Adrenal gland (tissue), 9 donors: ENCODE measurements at regions not wholly inside any gene's neighbourhood (a gene's known extent, or its start where the extent isn't known, plus 50 kb on each side); places are given as distances from the start of the nearest gene placed in this dataset.

Experiments
- DNase-seq, 7 donors: peaks; one replicate each; pipeline ENCODE4 v3.0.0-alpha.2; 2019 to 2020
- H3K27ac ChIP-seq, 5 donors: fragments of 200-600 bp; sonication (generic) in 4 of 5; 1 replicate in 3 of 5; 2 replicates in 2 of 5; pipeline versions ENCODE4 v1.5.1 to v1.8.0; 2016 to 2020; ENCODE audit warnings: mild to moderate bottlenecking in 1 of 5
- H3K27me3 ChIP-seq: fragments of 200-600 bp; 2 replicates; pipeline ENCODE4 v1.8.0; 2021
- H3K36me3 ChIP-seq, 2 donors: fragments of 200-600 bp; replicated peaks in 1 of 2; 1 replicate in 1 of 2; 2 replicates in 1 of 2; pipeline versions ENCODE4 v1.5.1 to v1.8.0; 2018 to 2022
- H3K4me1 ChIP-seq, 2 donors: fragments of 200-600 bp; replicated peaks in 1 of 2; 1 replicate in 1 of 2; 2 replicates in 1 of 2; pipeline versions ENCODE4 v1.5.1 to v1.8.0; 2018 to 2021
- H3K4me3 ChIP-seq, 4 donors: fragments of 200-600 bp; sonication (generic) in 3 of 4; one replicate each; pipeline ENCODE4 v1.5.1; 2016 to 2018
- H3K9me3 ChIP-seq, 3 donors: fragments of 200-600 bp; sonication (generic) in 1 of 3; replicated peaks in 1 of 3; 1 replicate in 2 of 3; 2 replicates in 1 of 3; pipeline versions ENCODE4 v1.5.1 to v1.8.0; 2016 to 2021
- CTCF ChIP-seq, 6 experiments: fragments of 450-650 bp in 4 of 6; fragments of 200-600 bp in 2 of 6; sonication (generic) in 1 of 6; IDR thresholded peaks; 1 replicate in 5 of 6; 2 replicates in 1 of 6; pipeline versions ENCODE4 v1.5.1 to v1.8.0; 2016 to 2021; ENCODE audit warnings: antibody characterized with exemption in 6 of 6, mild to moderate bottlenecking in 2 of 6, moderate library complexity in 1 of 6
- POLR2A ChIP-seq, 2 donors: fragments of 450-650 bp; IDR thresholded peaks; one replicate each; pipeline ENCODE4 v1.6.1; 2017; ENCODE audit warnings: antibody characterized with exemption in 2 of 2, mild to moderate bottlenecking in 2 of 2, moderate library complexity in 1 of 2
- WGBS, 4 donors: extraction: QIAGEN DNeasy Blood & Tissue Kit in 2 of 4; methylation state at CpG; one replicate each; pipeline versions ENCODE4 v1.1.5 to v1.1.7; 2013 to 2017; 5-methylcytosine and 5-hydroxymethylcytosine counted together
- intact Hi-C, 2 donors: fragments of 100-400 bp; cut with DNase I; formaldehyde crosslinking; loops; one replicate each; pipeline versions ENCODE4 v1.14.1 to v1.15.0; 2022 to 2023
- donor health status: healthy with polysubstance abuse.
- donor health status: Bipolar disorder and iron deficiency.
- donor health status: DM: yes; HTN: yes; CAD: no.
- donor health status: DM: no; HTN: no; CAD: no.
- donor health status: DM: no; HTN: no; CAD: no.

DNA sequence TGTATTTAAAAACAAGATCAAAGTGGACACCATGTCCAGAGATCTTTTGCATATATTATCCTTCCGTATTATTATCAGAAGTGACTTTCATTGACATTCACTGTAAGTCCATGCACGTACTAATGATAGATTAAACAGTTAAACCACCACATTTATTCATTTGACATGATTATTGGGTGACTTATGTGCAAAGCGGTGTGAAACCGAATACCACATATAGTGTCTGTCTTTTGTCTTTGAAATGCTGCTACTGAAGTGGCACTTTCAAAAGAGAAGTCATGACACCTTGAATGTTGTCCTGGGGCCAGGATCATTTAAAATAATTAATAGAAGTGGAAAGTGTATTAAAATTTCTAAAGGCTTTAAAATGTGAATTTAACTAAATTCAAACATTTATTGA, 100.1 kb downstream of the ERCC5 start:
- H3K4me3 ChIP-seq, result no peak overlapping the region
- no peaks in the 10 kb centered on the region for H3K36me3 ChIP-seq
- TF ChIP-seq POLR2A (IDR thresholded peaks at IDR 0.05) (no peak), CTCF (IDR thresholded peaks at IDR 0.05) (no peak)
- H3K4me1 ChIP-seq, result no peaks in the 10 kb centered on the region
- H3K9me3 ChIP-seq, result no peaks in the 10 kb centered on the region
- WGBS, 4 donors, result 83 to 89% (median 87%) methylated on average over 4 of the region's 4 CpGs
- peaks cover 11% of the 10 kb centered on the region for H3K27me3 ChIP-seq
- no peak for DNase-seq
- intact Hi-C loops, result no loop called here
- H3K27ac ChIP-seq, result no peak overlapping the region

DNA sequence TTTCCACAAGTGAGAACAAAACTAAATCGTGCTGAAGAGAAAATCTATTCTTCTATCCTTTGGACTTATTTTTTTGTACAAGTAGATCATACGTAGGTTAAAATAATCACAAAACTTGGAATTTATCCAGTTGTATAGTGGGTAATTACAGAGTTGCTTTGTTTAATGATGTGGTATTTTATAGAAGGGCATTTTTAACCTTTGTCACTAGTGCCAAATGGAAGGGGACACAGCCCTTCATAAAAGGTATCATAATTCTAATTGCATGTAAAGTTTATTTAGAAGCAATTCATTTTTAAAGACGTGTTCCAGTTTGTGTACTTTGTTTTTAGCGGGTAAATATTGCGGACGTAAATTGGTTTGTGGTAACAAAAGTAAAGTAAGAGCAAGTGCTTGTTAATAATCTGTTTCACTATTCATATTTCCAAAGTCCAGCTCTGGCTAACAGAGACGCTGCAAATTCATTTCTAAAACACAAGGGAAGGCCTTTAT, 99.5 kb downstream of the ERCC5 start:
- intact Hi-C loops, result no loop called here
- Histone ChIP-seq H3K9me3 (no peaks in the 10 kb centered on the region), H3K4me1 (no peaks in the 10 kb centered on the region), H3K27me3 (peaks cover 11% of the 10 kb centered on the region), H3K27ac (no peak overlapping the region), H3K36me3 (no peaks in the 10 kb centered on the region), H3K4me3 (no peak overlapping the region)
- TF ChIP-seq POLR2A (IDR thresholded peaks at IDR 0.05) (no peak), CTCF (IDR thresholded peaks at IDR 0.05) (no peak)
- 82 to 86% (median 83%) methylated on average over 7 of the region's 7 CpGs for WGBS, 4 donors
- no peak for DNase-seq

- no peak overlapping the region for H3K4me3 ChIP-seq
- WGBS, 4 donors, result 78 to 86% (median 82%) methylated on average over 2 of the region's 2 CpGs
- DNase-seq, result no peak
- intact Hi-C loops, result no loop called here
- no peaks in the 10 kb centered on the region for H3K4me1 ChIP-seq
- H3K9me3 ChIP-seq, result no peaks in the 10 kb centered on the region
- peaks cover 11% of the 10 kb centered on the region for H3K27me3 ChIP-seq
- no peaks in the 10 kb centered on the region for H3K36me3 ChIP-seq
- TF ChIP-seq CTCF (IDR thresholded peaks at IDR 0.05) (no peak), POLR2A (IDR thresholded peaks at IDR 0.05) (no peak)
- H3K27ac ChIP-seq, result no peak overlapping the region
Observed at GRCh38 chr13:102944821-102945220, 99.0 kb downstream of the ERCC5 start.

DNA sequence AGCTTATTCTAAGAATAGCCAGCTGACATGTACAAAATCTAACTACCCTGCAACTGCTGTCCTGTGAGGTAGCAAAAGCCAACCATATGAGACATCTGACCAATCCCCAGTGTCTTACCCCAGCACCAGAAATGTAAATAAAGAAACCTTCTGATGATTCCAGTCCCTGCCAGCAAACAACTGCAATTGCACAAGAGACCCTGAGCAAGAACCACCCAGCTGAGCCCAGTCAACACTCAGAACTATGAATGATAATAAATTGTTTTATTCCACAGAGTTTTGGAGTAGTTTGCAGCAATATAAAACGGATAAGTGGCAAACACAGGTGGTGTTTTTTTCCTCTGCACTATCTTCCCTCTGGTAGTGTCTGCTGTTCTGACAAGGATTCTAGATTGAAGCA, 94.9 kb downstream of the ERCC5 start:
- intact Hi-C loops, result no loop called here
- no peaks in the 10 kb centered on the region for H3K9me3 ChIP-seq
- no peak overlapping the region for H3K4me3 ChIP-seq
- TF ChIP-seq POLR2A (IDR thresholded peaks at IDR 0.05) (no peak), CTCF (IDR thresholded peaks at IDR 0.05) (no peak)
- no peak overlapping the region for H3K27ac ChIP-seq
- no peaks in the 10 kb centered on the region for H3K36me3 ChIP-seq
- 62 to 86% (median 76%) methylated on average over 1 of the region's 1 CpG for WGBS, 4 donors
- H3K4me1 ChIP-seq, result no peaks in the 10 kb centered on the region
- DNase-seq, result no peak
- H3K27me3 ChIP-seq, result peaks cover 10% of the 10 kb centered on the region
